Epidermal melanocyte (primary cell): ENCODE measurements at regions not wholly inside any gene's neighbourhood (a gene's known extent, or its start where the extent isn't known, plus 50 kb on each side); places are given as distances from the start of the nearest gene placed in this dataset.

Experiments used
- DNase-seq: peaks from one replicate; pipeline ENCODE4 v3.0.0; 2011; ENCODE audit warnings: low spot score; ENCODE audit not compliant: insufficient read length

DNA sequence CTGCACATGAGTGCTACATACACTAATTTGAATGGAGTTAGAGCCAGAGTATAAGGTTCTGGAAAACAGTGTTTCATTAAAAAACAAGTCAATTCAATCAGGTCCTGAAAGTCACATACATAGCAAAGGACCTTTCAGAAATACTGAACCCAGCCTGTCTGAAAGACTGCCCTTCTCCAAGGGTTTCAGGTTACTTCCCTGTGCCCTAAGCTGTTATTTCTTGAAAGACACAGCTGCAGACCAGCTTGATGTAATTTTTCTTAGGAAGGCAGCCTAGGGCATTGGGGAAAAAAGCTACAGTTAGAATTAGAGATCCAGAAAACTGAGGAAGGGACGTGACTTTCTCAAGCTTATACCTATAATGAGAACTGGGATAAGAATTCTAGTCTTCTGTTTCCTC lies 155.9 kb upstream of the MAOA start:
- DNase-seq: no peak

DNA sequence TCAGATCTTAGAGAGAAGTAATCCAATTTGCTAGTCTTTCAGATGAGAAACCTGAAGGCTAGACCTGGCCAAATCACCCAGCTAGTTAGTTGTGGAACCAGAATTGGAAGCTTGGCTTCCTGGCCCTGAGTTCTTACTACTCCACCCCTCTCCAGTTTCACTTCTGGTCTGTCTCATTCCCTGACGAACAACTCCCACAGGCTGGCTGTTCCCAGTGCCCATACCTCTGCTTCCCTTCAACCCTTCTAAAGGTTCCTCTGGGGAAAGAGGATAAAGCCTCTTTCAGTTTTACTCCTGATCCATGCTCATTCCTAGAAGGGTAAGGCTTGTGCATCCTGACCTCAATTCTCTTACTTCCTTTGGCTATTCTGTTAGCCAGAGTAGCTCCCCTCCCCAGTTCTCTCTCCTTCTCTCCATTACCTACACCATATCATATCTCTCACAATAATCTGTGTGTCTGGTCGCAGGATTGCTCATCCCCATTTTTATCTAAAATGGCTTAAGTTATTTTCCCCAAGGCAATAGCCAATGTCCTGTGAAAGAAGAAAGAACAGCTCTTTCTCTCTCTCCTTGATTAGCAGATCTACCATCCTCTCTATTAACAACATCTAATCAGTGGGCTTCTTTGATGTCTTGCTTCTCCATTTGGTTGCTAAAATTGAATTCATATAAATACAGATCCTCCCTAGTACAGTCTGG lies 155.0 kb upstream of the MAOA start:
- no peak for DNase-seq

DNA sequence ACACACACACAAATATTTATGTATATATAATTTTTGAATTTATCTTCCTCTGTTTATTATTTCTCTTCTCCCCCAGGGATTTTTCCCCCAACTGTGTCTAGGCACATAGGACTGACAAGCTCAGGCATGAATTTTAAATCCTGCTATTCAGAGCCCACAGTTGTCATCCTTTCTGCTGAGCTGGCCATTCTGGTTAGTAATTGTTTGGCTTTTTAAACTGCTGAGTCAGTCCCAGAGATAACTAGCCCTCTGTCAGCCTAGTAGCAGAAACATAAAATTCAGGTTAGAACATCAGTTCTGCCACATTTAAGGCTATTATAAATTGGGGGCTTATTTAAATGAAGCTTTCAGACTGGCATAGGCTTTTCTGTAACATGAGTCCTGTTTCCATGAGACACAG lies 151.7 kb upstream of the MAOA start:
- no peak for DNase-seq

DNA sequence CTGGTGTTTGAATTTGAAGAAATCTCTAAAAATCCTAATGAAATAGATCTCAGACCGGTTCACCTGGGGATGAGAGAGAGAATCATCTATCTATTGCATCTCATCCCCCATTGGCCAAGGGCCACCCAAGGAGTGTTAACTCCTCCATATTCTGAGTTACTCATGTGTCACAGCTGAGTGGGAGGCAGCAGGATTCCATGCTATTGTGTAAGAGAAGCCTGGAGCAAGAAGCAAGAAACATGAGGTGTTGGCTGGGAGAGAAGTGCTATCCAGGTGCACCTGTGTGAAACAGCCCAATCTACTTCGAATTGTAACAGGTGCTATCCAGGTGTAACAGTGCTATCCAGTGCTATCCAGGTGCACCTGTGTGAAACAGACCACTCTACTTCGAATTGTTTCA lies 150.3 kb upstream of the MAOA start:
- DNase-seq: no peak

DNA sequence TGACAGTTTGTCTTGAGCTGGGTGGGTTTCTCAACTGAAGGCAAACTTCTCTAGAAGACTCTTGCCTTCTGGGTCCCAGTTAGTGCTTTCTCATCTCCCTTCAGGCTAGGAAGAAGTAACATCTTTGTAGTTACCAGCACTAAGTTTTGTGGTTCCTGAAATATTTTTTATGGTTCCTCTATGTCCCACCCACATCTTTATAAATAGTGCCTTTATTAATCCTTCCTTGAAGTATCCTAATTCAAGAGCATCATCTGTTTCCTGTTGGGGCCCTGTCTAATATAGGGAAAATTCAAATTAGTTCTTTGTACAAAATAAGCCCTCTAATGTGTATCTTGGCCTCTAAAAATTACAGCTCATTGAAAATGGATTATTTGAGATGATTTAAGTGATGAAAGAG lies 147.4 kb upstream of the MAOA start:
- DNase-seq: peak; percentile 16

DNA sequence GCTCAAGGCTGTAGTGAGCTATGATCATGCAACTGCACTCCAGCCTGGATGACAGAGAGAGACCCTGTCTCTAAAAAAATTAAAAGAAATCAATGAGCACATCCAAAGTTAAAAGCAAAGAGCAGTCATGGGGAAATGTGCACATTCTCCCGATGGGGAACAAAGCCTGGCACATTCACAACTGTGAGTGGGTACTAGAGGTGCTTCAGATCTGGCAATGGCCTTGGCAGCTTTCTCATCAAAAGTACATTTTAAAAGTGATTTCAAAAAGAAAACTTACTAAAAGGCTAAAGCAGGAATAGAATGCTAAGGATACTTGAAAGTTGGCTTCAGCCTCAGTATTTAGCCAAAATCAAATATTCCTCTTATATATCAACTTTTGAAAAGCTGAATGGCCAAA lies 145.9 kb upstream of the MAOA start:
- no peak for DNase-seq

DNA sequence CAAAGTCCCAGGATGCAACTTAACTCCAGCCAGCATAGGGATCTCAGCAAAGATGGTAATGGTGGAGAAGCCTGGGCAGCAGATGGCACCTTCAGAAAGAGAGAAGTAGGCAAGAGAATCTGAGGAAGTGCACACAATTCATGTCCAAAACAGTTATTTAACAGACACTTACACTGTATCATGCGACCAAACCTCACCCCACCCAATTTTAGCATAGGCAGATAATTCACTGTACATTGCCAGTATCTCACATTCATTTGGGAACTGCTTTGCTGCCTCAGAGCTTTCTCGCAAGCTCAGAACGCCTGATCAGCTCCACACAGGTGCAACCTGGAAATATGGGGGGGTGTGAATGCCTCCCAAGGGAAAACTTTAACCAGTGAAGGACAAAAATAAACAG lies 143.0 kb upstream of the MAOA start:
- no peak for DNase-seq

DNA sequence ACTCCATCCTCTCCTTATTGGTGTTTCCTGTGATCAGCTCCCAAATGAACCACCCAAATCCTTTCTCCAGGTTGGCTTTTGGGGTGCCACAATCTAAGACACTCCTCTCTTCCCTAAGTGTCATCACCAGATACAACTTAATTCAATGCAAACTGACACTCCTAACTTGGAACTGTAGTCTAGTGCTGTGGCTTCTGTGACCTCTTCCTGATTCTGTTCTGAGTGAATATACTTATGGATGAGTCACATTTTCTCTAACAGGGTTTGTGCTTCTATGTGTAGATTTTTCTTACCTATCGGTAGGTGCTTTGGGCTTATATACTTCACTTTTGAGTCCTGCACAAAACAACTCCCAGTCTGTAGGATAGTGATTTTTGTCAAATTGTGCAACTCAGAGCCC lies 141.3 kb upstream of the MAOA start:
- DNase-seq: no peak

DNA sequence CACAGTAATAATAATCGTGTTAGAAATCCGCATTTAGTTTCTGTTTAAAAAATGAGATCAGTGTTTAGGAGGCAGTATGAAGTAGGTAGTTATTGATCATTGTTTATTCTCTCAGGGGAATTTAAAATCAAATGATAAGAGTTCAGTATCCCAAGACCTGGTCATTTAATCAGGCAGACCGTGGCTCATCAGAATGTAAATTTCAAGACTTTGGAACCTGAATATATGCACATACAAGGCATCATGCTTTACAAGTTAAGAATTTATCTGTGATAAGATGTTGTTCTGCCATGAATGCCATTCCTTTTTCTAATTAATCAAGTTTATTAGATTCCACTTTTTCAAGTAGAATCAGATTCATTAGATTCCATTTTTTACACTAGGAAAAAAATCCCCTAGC lies 133.5 kb upstream of the MAOA start:
- DNase-seq: no peak

DNA sequence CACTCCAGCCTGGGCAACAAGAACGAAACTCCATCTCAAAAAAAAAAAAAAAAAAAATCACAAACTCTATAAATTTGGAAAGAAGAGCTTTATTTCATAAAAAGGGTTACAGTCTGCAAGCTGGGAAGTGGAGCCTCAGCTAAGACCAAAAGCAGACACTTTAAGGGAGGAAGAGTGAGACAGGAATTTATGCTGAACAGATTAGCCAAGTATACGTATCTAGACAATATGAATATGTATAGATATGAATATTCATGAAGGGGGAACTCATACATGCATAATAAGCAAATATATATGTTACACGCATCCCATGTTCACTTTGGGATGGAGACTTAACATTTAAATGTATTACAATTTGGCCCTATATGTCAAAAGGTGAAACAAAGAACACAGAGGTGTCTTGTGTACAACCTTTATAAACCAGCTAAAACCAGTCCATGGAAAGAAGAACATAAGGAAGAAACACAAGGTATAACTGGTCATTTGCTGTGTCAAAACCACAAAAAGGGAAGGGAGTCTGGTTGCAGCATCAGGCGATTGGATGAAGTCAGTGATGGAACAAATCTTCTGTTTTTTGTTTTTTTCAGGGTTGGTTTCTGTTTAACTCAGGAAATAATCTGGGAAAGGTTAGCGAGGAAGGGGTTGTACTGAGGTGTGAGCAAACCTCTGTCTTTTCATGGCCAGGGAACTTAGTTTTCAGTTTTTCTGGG lies 130.0 kb upstream of the MAOA start:
- DNase-seq: no peak

DNA sequence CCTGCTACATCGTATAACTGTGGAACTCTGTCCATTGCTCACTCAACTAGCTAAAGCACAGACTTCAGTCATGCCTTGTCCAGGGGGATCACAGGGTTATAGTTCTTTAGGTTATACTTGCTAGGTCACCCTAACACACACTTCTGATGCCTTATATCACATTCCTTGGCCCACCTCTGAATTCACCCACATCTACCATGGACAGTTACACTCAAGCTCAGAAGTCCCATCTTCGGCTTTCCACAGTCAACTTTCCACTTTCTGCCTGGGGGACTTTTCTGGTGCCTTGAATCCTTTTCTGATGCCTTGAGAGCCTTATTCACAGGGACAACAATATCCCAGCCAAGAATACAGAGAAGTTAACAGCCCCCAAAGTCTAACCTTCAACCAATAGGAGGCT lies 129.2 kb upstream of the MAOA start:
- DNase-seq: no peak

DNA sequence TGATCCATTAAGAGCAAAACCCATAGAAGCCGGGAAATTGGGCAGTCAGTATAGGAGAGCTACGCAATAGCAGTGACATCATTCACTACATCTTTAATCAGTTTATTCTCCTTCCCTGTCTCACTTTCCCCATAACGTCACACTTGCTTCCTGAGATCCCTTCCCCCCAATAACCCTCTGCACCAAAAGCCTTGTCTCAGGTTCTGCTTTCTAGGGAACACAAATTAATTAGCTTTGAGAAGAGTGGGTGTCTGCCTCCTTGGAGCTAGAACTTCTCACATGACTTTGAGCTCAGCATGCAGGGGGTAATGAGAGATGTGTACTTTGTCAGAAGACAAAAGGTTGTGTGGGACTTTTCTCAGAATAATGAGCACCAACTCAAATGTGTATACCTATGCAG lies 128.3 kb upstream of the MAOA start:
- DNase-seq: no peak

DNA sequence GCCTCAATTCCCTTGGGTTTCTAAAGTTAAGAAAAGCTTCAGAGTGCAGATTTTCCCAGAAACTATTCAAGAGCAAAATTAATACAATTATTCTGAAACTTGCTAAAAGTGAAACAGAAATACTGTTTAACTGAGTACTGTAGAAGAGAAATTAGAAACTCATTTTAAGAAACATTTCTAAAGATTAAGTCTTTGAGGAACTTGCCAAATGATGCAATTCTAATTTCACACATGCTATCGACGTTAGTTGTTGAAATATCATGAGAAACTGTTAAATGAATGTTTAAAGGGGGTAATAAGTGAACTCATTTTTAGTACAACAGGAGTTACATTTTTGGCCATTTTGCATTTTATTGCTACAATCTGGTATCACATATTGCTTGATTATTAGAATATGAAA lies 125.3 kb upstream of the MAOA start:
- no peak for DNase-seq

DNA sequence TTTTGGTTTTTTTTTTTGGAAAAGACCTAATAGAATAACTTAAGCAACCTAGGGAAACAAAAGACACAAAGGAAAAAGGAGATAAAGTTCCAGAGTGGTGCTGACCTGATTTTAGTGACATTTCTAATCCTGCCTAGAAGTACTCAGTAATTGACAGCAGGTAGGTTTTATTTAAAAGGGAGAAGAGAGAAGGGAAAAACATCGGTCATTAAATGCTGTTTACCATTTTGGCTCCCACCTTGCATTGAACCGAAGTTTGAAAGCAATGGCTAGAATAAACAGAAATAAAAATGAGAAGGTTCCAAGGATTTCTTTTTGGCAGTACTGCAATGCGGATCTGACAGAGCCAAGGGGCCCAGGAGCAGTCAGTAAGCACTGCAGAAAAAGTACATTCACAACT lies 115.8 kb upstream of the MAOA start:
- no peak for DNase-seq

DNA sequence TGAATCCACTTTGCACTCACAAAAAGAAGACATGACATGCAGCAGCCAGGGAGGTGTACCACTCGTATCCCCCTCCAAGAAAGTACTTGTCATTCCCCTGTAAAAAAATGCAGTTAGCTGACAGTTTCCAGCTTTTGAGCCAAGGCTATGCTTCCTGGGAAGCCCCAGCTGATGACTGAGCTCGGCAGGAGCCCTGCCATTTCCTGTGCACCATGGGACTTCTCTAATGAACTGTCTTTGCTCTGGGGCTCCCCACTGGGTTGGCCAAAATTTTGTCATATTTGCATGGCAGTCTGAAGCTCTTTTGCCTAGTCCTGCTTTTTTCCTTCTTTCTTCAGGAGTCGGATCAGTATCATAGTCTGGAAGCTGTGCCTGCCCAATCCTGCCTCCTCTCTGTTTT lies 104.5 kb upstream of the MAOA start:
- no peak for DNase-seq

DNA sequence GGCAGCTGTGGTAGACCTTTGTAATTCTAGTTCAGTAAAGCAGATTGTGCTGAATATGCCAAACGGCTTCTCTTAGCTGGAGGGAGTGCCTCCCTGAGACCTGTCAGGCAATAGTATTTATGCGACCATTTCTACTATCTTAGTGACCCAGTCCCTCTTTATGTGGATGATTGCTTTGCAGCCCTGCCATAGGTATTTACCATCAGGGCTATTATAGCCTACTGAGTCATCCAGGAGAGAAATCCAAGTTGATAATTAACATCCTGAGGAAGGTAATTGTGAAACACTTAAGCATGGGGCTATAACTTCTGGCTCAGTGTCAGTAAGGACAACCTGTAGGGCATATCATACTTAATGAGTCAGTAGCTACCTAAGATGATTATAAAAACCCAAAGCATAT lies 103.9 kb upstream of the MAOA start:
- no peak for DNase-seq

DNA sequence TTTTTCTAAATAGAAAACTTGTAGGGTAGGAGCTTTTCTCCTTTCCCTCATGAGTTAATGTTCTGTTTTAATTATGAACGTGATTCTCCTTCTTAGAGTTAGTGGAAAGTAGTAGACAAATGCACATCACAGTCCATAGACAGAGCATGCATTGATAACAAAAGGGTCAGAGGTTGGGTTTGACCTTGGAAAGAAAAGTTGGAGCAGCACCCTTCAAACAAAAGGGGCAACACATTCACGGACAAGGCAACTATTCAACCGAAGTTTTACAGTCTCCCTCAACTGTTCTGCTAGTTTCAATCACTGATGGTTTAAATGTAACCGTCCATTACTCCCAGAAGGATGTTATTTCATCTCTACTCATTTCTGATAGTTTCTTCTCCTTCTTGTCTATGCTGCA lies 103.4 kb upstream of the MAOA start:
- DNase-seq: no peak

DNA sequence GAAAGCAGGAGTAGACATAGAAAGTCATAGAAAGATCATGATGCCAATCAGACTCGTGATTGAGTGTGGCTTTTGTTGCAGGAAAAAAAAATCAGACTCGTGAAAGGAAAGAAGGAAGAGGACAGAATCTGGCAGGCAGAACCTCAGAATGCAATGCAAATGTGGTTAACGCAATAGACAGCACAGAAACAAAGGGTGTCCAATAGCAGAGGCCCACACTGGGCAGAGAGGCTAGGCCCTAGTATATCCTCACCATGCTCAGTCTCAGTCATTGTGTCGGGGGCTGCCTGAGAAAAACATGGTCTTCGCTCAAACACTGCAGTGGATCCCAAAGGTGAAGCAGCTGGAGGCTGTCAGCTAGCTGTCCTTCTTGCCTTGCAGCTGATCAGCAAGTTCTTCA lies 102.8 kb upstream of the MAOA start:
- no peak for DNase-seq

DNA sequence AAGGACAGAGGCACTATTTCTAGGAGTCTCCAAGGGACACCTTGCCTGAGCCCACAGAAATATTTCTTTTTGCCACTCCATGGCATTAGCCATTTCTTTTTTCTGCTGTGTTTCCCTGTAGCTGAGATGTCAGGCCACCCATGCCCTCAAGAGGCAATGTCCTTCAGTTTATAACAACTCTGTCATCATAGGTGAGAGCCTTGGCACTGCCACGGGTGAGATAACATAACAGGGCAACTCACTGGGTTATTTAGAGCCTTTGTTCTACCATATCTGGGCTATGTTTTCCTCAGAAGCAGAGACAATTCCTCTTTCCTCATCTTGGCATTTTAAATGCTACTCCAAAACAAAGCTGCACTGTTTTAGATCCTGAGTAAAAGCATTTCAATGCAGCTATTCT lies 99.9 kb upstream of the MAOA start:
- DNase-seq: no peak

DNA sequence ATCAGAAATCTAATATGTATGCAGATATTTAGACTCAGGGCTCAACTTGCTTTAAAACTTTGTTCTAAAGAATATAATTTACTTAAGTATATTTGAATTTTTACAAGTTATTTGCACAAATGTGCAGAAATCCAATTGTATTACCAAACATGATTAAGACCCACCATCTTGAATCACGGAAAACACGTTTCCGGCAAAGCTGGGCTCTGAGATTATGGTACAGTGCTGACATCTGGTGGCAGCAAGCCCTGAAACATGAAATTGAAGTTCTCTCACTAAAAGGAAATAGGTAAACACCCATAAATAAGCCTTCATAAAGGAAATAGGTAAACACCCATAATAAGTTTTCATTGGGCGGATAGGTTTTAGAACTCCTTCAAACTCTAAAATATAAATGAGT lies 98.3 kb upstream of the MAOA start:
- DNase-seq: peak; percentile 23

DNA sequence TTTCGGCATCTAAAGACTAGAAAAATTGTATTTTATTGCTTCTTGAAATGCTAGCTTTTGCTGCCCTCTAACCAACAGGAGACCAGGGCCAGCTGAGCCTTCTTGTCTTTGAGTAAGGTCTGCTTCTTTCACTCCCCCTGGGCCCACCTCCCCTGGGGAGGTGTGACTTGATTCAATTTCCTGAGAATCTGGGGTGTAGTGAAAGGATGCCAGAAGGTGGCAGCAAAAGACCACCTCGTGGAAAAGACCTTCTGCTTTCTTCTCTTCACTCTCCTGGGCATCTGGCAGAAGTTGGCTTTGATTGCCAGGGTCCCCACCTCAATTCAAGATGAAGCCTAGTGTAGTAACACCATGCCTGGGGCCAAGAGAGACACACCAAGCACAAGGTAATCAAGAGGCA lies 96.5 kb upstream of the MAOA start:
- DNase-seq: no peak

DNA sequence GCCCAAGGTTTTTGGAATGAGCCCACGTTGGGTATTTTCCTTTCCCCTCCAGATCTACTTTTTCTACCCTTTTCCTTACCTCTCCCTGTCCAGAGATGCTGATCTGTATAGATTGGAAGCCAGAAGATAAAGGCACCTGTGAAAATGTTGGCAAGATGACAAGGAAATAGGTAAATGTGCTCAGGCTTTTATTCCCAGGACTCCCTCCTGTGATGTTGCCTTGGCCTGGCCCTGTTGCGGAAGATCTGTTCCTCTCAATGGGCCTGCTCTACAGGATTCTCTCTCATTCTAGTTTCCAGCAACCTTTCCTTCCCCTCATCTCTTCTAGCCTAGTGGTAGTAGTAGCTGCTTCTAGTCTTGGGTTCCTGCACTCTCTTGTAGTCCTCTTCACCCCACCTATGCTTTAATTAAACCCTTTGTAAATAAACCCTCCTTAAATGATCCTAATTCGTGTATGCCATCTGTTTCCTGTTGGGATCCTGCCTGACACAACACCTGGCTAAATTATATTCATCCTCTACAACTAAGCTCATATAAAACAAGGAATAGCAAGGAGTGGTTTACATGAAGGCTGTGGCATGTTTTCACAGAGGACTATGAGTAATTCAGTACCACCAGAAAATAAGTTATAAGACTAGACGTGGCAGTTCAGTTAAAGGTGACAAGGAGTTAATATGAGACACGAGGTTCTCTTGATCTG lies 95.7 kb upstream of the MAOA start:
- DNase-seq: no peak

DNA sequence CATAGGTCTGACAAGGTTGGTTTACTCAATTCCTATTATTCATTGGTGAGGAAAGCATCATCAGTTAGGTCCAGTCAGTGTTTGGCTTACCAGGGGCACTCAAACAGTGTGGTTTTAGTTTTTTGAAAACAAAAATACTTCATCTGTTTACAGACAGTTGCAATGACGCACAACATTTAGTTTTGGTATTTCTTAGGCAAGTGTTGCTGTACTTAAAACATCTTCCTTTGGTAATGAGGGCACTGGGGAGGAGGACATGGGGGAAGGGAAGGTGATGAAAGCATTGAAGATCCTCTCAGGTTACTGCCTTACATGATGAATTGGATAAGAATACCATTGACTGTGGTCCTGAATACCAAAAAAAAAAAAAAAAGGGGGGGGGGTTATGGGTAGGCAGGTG lies 93.7 kb upstream of the MAOA start:
- DNase-seq: no peak
